ENCODE measurements at regions not wholly inside any gene's neighbourhood (a gene's known extent, or its start where the extent isn't known, plus 50 kb on each side); places are given as distances from the start of the nearest gene placed in this dataset.
"Not testable (repeated sequence)": the region's sequence is repeated elsewhere in the genome, so short reads cannot be mapped to it uniquely, and the experiment has no call there.

GRCh38 chr3:182521339-182521738 lies 272.0 kb upstream of the ATP11B start:
- Histone ChIP-seq H3K79me2 (ENCODE audit: insufficient read depth, low read length) (no peaks in the 10 kb centered on the region), H3K4me3 (ENCODE audit: insufficient read depth, low read length) (no peak overlapping the region), H3K4me1 (ENCODE audit: insufficient read depth, low read length) (no peaks in the 10 kb centered on the region), H3K27me3 (ENCODE audit: insufficient read depth, low read length) (no peaks in the 10 kb centered on the region), H3K27ac (ENCODE audit: low read depth, low read length) (no peak overlapping the region), H2AFZ (ENCODE audit: low read length) (no peak overlapping the region), H4K20me1 (ENCODE audit: insufficient read depth, low read length) (no peaks in the 10 kb centered on the region), H3K36me3 (ENCODE audit: insufficient read depth, low read length) (no peaks in the 10 kb centered on the region), H3K9me3 (ENCODE audit: low read depth, low read length) (no peaks in the 10 kb centered on the region), H3K4me2 (ENCODE audit: insufficient read depth, low read length) (no peak overlapping the region)
- no peak for DNase-seq (ENCODE audit: insufficient read length, low spot score, missing footprints)
- no peak for TF ChIP-seq CTCF (IDR thresholded peaks at IDR 0.05; ENCODE audit: extremely low read depth, low read depth, low read length)

GRCh38 chr3:182523424-182523823 lies 269.9 kb upstream of the ATP11B start:
- not testable (repeated sequence) for H4K20me1 ChIP-seq (ENCODE audit: insufficient read depth, low read length); H3K27ac ChIP-seq (ENCODE audit: low read depth, low read length); DNase-seq (ENCODE audit: insufficient read length, low spot score, missing footprints); H3K4me1 ChIP-seq (ENCODE audit: insufficient read depth, low read length); H3K9me3 ChIP-seq (ENCODE audit: low read depth, low read length); H3K4me2 ChIP-seq (ENCODE audit: insufficient read depth, low read length); H3K27me3 ChIP-seq (ENCODE audit: insufficient read depth, low read length); H3K79me2 ChIP-seq (ENCODE audit: insufficient read depth, low read length); H3K36me3 ChIP-seq (ENCODE audit: insufficient read depth, low read length); H2AFZ ChIP-seq (ENCODE audit: low read length); H3K4me3 ChIP-seq (ENCODE audit: insufficient read depth, low read length)

GRCh38 chr3:182523836-182524235 lies 269.5 kb upstream of the ATP11B start:
- Histone ChIP-seq H3K36me3 (ENCODE audit: insufficient read depth, low read length) (no peaks in the 10 kb centered on the region), H3K9me3 (ENCODE audit: low read depth, low read length) (no peaks in the 10 kb centered on the region), H2AFZ (ENCODE audit: low read length) (no peak overlapping the region), H4K20me1 (ENCODE audit: insufficient read depth, low read length) (no peaks in the 10 kb centered on the region), H3K27me3 (ENCODE audit: insufficient read depth, low read length) (no peaks in the 10 kb centered on the region), H3K79me2 (ENCODE audit: insufficient read depth, low read length) (no peaks in the 10 kb centered on the region), H3K27ac (ENCODE audit: low read depth, low read length) (no peak overlapping the region), H3K4me1 (ENCODE audit: insufficient read depth, low read length) (no peaks in the 10 kb centered on the region), H3K4me2 (ENCODE audit: insufficient read depth, low read length) (no peak overlapping the region), H3K4me3 (ENCODE audit: insufficient read depth, low read length) (no peak overlapping the region)
- DNase-seq (ENCODE audit: insufficient read length, low spot score, missing footprints) = no peak
- no peak for TF ChIP-seq CTCF (IDR thresholded peaks at IDR 0.05; ENCODE audit: extremely low read depth, low read depth, low read length)

- no peaks in the 10 kb centered on the region for H3K36me3 ChIP-seq (ENCODE audit: insufficient read depth, low read length)
- H3K4me1 ChIP-seq (ENCODE audit: insufficient read depth, low read length) = no peaks in the 10 kb centered on the region
- no peak for TF ChIP-seq CTCF (IDR thresholded peaks at IDR 0.05; ENCODE audit: extremely low read depth, low read depth, low read length)
- no peak overlapping the region for H3K27ac ChIP-seq (ENCODE audit: low read depth, low read length)
- no peak overlapping the region for H3K4me3 ChIP-seq (ENCODE audit: insufficient read depth, low read length)
- H3K4me2 ChIP-seq (ENCODE audit: insufficient read depth, low read length) = no peak overlapping the region
- no peaks in the 10 kb centered on the region for H3K79me2 ChIP-seq (ENCODE audit: insufficient read depth, low read length)
- H3K27me3 ChIP-seq (ENCODE audit: insufficient read depth, low read length) = no peaks in the 10 kb centered on the region
- H3K9me3 ChIP-seq (ENCODE audit: low read depth, low read length) = no peaks in the 10 kb centered on the region
- H2AFZ ChIP-seq (ENCODE audit: low read length) = no peak overlapping the region
- no peaks in the 10 kb centered on the region for H4K20me1 ChIP-seq (ENCODE audit: insufficient read depth, low read length)
- DNase-seq (ENCODE audit: insufficient read length, low spot score, missing footprints) = no peak
These were observed 268.4 kb upstream of the ATP11B start for GRCh38 chr3:182524711-182525401.
